C4-2B (cell line): ENCODE measurements at regions not wholly inside any gene's neighbourhood (a gene's known extent, or its start where the extent isn't known, plus 50 kb on each side); places are given as distances from the start of the nearest gene placed in this dataset.

ENCODE experiments used
- CTCF ChIP-seq: fragments of 450-650 bp; conservative IDR thresholded peaks from 2 replicates; pipeline ENCODE4 v1.5.1; 2017; ENCODE audit warnings: mild to moderate bottlenecking
- ZFX ChIP-seq: fragments of 450-650 bp; IDR thresholded peaks from 2 replicates; pipeline ENCODE4 v1.6.1; 2017

GRCh38 chr7:46619723-46620310 lies 698.7 kb upstream of the IGFBP3 start:
- TF ChIP-seq CTCF (no peak), ZFX (no peak)
